ENCODE measurements at regions not wholly inside any gene's neighbourhood (a gene's known extent, or its start where the extent isn't known, plus 50 kb on each side); places are given as distances from the start of the nearest gene placed in this dataset.
"Not testable (repeated sequence)": the region's sequence is repeated elsewhere in the genome, so short reads cannot be mapped to it uniquely, and the experiment has no call there.

GRCh38 chr3:166303681-166304080, 466.5 kb upstream of the BCHE start:
- no peak for DNase-seq

DNA sequence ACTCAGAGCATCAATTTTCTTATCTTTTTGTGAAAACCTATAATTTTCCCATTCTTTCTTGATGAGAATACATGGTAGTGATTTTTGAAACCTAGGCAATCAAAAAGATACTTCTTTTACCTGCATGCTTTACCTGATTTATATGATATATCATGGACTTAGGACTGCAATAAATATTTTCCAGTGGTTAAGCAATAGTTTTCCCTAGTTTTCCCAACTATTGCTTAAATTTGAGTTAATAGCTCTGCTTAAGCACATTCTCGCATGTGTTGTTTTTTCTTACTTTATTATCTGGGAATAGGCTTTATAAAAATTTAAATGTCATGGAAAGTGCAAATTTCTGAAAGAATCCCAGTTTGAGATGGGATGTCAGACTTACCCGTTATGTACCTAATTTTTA, 465.1 kb upstream of the BCHE start:
- no peak for DNase-seq

DNA sequence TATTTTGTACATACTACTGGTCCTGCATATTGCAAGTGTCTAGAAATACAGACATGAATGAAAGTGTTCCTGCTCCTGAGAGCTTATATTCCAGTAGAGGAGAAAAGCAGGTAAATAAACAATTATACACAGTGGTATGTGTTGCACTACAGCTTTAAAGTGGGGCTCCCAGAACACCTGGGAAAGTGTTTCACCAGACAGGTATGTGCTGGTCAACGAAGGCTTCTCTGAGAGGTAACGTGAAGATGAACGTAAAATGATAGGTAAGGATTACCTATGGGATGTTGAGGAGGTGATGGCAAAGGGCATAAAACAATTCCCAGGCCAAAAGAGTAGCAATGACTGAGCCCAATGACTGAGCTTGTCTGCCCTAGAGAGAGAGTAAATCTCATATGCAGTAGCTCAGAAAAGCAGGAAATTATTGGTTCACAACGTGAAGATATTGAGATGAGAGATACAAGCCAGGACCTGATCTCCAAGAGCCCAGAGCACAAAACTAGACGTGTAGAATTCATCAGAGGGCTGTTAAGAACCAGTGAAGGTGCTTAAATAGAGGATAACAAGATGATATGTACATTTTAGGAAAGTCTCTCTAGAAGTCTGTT, 459.1 kb upstream of the BCHE start:
- no peak for DNase-seq

DNA sequence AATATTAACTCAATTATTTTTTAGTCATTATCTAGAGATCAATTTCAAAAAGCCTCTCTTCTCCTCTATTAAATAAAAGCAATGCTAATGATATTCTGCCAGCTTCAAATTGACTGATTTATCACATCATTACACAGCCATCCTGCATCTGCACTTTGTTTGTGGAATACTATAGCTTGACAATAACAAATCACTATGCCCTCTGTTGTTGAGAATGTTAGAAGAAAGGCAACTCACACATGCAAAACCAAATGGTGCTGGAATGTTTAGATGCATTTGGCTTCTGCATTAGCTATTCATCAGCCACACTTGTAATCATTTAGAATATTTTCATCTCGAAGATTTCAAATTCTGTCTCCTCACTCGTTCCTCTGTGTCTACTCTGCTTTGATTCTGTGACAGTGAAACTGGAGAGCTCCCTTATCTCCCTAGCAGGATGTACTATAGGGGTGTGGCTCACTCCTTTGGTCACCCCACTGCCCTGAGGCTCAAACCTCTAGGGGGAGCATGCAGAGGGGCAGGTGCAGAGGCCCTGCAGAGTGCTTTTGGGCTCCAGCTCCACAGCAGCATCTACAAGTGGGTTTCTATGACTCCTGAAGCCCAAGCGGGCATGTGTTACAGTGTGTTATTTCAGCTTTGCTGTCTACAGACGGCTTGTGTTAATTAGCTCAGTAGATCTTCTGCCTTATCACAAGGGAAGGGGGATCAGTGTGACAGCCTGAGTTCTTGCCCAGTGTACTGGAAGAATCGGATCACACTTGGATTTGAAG, 454.1 kb upstream of the BCHE start:
- DNase-seq: no peak

GRCh38 chr3:166285001-166285400, 447.8 kb upstream of the BCHE start:
- DNase-seq: no peak

- DNase-seq: no peak
These were observed 446.6 kb upstream of the BCHE start for GRCh38 chr3:166283840-166284239.

DNA sequence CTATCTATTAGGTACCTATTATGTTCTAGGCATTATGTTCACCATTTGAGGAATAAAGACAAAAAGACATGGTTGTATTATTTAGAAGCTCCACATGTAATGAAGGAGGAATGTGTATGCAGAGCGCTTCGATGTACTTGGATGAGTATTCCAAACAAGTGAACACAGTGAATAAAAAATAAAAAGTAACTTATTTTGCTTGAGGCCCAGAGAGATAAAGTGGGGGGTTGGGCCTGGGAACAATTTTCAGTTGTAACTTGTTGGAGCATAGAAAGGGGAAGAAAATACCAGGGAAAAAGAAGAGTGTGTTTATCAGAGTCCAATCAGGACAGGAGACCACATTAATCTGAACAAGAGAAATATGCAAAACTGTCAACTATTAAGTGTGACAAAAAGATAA, 445.7 kb upstream of the BCHE start:
- no peak for DNase-seq

GRCh38 chr3:166279636-166280035, 442.4 kb upstream of the BCHE start:
- DNase-seq: no peak

- no peak for DNase-seq
These were observed 437.8 kb upstream of the BCHE start for GRCh38 chr3:166275024-166275390.

DNA sequence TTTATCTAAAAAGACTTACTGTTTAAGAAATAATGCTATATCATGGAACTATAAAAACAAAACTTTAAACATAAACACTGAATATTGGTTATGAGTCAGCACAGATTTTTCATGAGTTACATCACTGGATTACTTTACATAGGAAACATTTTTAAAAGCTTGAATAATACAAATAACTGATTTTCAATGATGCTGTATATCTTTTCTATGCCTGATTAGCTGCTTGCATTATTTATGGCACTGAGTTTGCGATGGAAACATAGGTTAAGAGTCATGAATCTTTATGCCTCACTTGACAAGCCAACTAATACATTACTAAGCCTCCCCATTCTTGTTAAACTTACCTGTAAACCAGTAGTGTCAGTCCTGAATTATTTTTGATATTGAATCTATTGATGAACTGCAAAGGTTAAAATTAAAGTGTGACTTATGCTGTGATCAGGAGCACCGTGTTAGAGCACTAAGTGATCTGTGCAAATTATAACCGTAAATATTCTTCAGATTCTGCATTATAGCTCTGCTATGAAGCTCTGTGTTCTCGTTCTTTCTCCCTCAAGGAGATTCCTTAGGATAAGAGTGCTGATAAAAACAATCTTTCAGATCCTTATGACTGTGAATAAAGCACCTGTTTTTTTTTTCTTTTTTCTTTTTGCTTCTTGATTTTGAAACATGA, 437.3 kb upstream of the BCHE start:
- DNase-seq: no peak

DNA sequence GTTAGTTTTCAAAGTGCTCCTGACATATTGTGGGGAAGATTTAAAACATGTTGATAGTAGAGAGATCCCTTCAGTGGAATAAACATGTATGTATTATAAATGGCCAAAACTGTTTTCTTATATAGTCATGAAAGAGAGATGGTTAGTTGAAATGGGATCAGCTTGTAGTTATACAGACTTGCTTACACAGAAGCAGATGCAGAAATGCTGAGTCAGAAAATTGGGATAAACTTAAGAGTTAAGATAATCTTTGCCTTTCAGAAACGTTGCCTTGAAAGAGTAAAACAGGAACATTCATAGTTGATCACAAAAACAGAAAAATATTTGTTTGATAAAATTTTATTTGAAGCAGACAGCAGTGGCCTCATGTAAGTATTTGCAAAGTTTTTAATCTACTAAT, 433.2 kb upstream of the BCHE start:
- no peak for DNase-seq

DNA sequence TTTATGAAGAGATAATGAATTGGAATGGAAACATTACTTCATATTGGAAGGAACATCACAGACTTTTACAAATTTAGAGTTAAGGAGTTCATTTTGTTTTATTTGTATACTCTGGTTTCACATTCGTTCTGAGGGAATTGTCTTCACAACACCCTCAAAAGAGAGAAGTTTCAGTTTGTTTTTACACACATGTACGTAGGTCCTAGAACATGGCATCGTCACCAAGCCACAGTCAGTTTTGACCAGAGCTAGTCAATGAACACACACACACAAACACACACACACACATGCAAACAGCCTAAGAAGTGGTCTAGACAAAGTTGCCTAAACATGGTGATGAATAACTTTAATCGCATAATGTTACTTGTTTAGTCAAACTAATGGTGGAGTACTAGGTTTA, 427.9 kb upstream of the BCHE start:
- no peak for DNase-seq

GRCh38 chr3:166263460-166263859, 426.2 kb upstream of the BCHE start:
- DNase-seq: no peak

DNA sequence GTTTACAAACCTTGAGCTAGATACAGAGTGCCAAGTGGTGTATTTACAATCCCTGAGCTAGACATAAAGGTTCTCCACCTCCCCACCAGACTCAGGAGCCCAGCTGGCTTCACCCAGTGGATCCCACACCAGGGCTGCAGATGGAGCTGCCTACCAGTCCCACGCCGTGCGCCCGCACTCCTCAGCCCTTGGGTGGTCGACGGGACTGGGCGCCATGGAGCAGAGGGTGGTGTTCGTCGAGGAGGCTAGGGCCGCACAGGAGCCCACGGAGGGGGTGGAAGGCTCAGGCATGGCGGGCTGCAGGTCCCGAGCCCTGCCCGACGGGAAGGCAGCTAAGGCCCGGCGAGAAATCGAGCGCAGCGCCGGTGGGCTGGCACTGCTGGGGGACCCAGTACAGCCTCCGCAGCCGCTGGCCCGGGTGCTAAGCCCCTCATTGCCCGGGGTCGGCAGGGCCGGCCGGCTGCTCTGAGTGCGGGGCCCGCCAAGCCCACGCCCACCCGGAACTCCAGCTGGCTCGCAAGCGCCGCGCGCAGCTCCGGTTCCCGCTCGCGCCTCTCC, 421.1 kb upstream of the BCHE start:
- not testable (repeated sequence) for DNase-seq

- no peak for DNase-seq
These were observed 420.5 kb upstream of the BCHE start for GRCh38 chr3:166257715-166258114.

GRCh38 chr3:166248784-166249183, 411.6 kb upstream of the BCHE start:
- no peak for DNase-seq

- no peak for DNase-seq
These were observed 406.3 kb upstream of the BCHE start for GRCh38 chr3:166243511-166243910.

DNA sequence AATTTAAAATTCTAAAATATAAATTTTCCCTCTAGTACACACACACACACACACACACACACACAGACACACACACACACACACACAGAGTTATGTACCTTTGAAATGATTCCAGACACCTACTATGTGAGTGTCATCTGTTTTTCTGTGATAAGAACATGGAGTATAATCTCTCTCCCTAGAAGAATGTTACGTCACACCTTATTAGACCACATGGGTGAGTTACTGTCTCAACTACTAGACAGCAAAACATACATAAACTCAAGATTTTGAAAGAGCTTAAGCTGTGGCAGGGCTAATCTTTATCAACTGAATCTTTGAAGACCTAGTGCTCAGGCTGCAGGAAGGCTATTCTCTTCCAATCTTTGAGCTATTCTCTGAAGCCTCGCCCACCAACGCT, 385.9 kb upstream of the BCHE start:
- DNase-seq: no peak

GRCh38 chr3:166211451-166211850, 374.2 kb upstream of the BCHE start:
- DNase-seq: no peak

DNA sequence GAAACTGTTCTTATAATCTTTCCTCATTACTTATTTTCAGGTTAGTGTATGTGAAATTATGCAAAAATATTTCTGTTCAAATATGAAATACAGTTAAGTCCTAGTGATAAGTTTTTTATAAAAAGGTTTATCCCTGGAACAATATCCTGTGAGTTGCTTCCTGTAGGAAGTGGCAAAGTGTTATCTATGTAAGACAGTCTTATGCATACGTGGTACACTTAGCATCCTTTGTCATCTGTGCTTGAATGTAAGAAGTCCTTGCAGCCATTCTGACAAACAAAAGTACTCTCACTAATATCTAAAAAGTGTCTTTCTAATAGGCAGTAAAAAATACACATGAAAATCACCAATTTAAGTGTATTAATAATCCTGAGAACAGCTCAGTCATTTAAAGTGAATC, 372.5 kb upstream of the BCHE start:
- DNase-seq: no peak

GRCh38 chr3:166205158-166205557, 367.9 kb upstream of the BCHE start:
- no peak for DNase-seq

DNA sequence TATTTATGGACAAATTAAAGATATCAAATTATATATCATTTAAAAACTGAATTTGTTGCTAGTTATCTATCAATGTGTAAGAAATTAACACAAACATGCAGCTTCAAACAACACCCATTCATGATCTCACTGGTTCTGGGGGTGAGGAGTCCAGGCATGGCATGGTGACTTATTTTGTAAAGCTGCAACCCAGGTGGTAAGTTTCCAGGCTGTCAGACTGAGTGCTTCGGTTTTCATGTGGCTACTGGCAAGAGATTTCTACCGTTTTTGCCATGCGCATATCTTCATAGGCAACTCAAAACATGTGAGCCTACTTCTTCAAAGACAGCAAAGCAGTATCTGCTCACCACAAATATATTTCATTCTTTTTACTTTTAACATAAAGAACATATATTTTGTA, 364.3 kb upstream of the BCHE start:
- no peak for DNase-seq

GRCh38 chr3:166199491-166199890, 362.3 kb upstream of the BCHE start:
- no peak for DNase-seq

DNA sequence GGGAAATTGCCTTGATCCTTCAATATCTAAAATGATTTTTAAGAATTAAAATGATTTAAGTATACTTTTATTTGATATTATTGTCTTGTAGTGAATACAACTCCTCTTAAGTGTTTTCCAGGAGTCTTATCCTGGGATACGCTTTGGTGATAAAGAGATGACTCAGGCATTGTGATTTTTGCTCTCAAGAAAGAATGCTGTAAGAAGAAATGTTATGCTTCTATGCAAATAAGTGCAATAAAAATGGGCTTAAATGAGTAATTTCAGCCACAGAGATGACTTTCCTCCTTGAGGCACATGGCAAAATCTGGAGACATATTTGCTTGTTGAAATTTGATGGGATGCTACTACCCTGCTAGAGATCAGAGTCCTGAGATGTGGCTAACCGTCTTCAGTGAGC, 358.6 kb upstream of the BCHE start:
- DNase-seq: no peak

Data from suppressor macrophage (primary cell).